ENCODE measurements at regions not wholly inside any gene's neighbourhood (a gene's known extent, or its start where the extent isn't known, plus 50 kb on each side); places are given as distances from the start of the nearest gene placed in this dataset.

DNA sequence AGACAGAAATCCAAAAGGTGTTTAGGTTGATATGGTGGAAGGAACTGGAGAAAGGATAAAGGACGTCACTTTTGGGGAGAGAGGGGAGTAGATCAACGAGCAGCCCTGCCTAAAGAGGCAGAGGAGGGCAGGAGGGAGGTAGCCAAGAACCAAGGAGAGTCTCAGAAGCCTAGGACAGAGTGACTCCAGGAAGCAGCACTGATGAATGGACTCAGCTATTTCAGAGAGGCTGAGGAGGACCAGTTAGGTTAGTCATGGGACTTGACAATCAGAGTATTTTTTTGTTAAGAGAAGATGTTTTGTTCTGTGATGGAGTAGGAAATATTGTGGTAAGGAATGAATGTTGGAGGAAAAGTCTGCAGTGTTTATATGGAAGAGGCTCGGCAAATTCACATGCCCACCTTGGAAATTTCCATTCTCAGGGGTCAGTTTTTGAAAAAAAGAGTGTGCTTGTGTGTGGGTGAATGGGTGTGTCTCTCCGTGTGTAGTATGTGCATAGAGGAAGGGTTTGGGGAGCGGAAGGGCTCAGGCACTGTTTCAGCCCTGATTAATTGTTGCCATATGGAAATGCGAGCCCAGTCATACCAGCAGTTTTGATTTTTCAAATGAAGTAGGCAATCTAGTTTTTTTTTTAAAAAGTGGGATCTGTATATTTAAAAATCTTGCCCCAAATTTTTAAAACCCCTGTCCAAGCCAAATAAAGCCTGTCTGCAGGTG lies 303.6 kb downstream of the SAMD5 start:
- TF ChIP-seq CTCF (IDR thresholded peaks at IDR 0.05; ENCODE audit: insufficient read depth, low read length) (no peak), POLR2AphosphoS5 (IDR thresholded peaks at IDR 0.05; ENCODE audit: low read depth) (no peak), GABPA (IDR thresholded peaks at IDR 0.05; ENCODE audit: low read depth) (no peak)
- TF ChIP-seq, protein P1, sequence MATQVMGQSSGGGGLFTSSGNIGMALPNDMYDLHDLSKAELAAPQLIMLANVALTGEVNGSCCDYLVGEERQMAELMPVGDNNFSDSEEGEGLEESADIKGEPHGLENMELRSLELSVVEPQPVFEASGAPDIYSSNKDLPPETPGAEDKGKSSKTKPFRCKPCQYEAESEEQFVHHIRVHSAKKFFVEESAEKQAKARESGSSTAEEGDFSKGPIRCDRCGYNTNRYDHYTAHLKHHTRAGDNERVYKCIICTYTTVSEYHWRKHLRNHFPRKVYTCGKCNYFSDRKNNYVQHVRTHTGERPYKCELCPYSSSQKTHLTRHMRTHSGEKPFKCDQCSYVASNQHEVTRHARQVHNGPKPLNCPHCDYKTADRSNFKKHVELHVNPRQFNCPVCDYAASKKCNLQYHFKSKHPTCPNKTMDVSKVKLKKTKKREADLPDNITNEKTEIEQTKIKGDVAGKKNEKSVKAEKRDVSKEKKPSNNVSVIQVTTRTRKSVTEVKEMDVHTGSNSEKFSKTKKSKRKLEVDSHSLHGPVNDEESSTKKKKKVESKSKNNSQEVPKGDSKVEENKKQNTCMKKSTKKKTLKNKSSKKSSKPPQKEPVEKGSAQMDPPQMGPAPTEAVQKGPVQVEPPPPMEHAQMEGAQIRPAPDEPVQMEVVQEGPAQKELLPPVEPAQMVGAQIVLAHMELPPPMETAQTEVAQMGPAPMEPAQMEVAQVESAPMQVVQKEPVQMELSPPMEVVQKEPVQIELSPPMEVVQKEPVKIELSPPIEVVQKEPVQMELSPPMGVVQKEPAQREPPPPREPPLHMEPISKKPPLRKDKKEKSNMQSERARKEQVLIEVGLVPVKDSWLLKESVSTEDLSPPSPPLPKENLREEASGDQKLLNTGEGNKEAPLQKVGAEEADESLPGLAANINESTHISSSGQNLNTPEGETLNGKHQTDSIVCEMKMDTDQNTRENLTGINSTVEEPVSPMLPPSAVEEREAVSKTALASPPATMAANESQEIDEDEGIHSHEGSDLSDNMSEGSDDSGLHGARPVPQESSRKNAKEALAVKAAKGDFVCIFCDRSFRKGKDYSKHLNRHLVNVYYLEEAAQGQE (IDR thresholded peaks at IDR 0.05; ENCODE audit: insufficient replicate concordance, low read depth): no peak

Data from HL-60 (cell line).